ENCODE measurements at regions not wholly inside any gene's neighbourhood (a gene's known extent, or its start where the extent isn't known, plus 50 kb on each side); places are given as distances from the start of the nearest gene placed in this dataset.

DNA sequence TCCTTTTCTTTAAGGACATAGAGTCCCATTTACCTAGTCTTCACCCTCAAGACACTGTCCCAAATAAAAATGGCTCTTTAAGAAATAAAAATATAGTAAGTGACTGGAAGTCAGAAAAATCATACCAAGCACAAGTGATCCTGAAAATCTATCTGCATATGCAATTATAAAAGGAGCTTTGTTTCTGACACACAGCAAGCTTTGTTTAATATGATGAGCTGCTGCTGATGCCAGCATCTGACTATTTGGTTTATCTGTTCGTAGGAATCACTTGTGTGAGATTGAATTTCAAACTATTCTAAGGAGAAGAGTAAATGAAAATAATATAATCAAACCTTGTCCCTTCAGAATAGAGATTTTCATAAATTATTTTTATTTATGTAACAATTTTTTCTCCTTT lies 332.4 kb downstream of the PCDH7 start (continued):
- TF ChIP-seq, protein P1, sequence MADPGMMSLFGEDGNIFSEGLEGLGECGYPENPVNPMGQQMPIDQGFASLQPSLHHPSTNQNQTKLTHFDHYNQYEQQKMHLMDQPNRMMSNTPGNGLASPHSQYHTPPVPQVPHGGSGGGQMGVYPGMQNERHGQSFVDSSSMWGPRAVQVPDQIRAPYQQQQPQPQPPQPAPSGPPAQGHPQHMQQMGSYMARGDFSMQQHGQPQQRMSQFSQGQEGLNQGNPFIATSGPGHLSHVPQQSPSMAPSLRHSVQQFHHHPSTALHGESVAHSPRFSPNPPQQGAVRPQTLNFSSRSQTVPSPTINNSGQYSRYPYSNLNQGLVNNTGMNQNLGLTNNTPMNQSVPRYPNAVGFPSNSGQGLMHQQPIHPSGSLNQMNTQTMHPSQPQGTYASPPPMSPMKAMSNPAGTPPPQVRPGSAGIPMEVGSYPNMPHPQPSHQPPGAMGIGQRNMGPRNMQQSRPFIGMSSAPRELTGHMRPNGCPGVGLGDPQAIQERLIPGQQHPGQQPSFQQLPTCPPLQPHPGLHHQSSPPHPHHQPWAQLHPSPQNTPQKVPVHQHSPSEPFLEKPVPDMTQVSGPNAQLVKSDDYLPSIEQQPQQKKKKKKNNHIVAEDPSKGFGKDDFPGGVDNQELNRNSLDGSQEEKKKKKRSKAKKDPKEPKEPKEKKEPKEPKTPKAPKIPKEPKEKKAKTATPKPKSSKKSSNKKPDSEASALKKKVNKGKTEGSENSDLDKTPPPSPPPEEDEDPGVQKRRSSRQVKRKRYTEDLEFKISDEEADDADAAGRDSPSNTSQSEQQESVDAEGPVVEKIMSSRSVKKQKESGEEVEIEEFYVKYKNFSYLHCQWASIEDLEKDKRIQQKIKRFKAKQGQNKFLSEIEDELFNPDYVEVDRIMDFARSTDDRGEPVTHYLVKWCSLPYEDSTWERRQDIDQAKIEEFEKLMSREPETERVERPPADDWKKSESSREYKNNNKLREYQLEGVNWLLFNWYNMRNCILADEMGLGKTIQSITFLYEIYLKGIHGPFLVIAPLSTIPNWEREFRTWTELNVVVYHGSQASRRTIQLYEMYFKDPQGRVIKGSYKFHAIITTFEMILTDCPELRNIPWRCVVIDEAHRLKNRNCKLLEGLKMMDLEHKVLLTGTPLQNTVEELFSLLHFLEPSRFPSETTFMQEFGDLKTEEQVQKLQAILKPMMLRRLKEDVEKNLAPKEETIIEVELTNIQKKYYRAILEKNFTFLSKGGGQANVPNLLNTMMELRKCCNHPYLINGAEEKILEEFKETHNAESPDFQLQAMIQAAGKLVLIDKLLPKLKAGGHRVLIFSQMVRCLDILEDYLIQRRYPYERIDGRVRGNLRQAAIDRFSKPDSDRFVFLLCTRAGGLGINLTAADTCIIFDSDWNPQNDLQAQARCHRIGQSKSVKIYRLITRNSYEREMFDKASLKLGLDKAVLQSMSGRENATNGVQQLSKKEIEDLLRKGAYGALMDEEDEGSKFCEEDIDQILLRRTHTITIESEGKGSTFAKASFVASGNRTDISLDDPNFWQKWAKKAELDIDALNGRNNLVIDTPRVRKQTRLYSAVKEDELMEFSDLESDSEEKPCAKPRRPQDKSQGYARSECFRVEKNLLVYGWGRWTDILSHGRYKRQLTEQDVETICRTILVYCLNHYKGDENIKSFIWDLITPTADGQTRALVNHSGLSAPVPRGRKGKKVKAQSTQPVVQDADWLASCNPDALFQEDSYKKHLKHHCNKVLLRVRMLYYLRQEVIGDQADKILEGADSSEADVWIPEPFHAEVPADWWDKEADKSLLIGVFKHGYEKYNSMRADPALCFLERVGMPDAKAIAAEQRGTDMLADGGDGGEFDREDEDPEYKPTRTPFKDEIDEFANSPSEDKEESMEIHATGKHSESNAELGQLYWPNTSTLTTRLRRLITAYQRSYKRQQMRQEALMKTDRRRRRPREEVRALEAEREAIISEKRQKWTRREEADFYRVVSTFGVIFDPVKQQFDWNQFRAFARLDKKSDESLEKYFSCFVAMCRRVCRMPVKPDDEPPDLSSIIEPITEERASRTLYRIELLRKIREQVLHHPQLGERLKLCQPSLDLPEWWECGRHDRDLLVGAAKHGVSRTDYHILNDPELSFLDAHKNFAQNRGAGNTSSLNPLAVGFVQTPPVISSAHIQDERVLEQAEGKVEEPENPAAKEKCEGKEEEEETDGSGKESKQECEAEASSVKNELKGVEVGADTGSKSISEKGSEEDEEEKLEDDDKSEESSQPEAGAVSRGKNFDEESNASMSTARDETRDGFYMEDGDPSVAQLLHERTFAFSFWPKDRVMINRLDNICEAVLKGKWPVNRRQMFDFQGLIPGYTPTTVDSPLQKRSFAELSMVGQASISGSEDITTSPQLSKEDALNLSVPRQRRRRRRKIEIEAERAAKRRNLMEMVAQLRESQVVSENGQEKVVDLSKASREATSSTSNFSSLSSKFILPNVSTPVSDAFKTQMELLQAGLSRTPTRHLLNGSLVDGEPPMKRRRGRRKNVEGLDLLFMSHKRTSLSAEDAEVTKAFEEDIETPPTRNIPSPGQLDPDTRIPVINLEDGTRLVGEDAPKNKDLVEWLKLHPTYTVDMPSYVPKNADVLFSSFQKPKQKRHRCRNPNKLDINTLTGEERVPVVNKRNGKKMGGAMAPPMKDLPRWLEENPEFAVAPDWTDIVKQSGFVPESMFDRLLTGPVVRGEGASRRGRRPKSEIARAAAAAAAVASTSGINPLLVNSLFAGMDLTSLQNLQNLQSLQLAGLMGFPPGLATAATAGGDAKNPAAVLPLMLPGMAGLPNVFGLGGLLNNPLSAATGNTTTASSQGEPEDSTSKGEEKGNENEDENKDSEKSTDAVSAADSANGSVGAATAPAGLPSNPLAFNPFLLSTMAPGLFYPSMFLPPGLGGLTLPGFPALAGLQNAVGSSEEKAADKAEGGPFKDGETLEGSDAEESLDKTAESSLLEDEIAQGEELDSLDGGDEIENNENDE (IDR thresholded peaks at IDR 0.05; ENCODE audit: insufficient replicate concordance, low read length) = no peak
- TF ChIP-seq TEAD4 (IDR thresholded peaks at IDR 0.05; ENCODE audit: low read depth, low read length) = no peak
- TF ChIP-seq TBP (IDR thresholded peaks at IDR 0.05; ENCODE audit: low read depth, low read length) = no peak
- TF ChIP-seq NRF1 (IDR thresholded peaks at IDR 0.05; ENCODE audit: low read depth, low read length) = no peak
- TF ChIP-seq ZNF274 (IDR thresholded peaks at IDR 0.05; ENCODE audit: borderline replicate concordance, extremely low read depth, low read length) = no peak
- TF ChIP-seq TAF1 (IDR thresholded peaks at IDR 0.05; ENCODE audit: low read depth, low read length) = no peak
